ENCODE measurements at regions not wholly inside any gene's neighbourhood (a gene's known extent, or its start where the extent isn't known, plus 50 kb on each side); places are given as distances from the start of the nearest gene placed in this dataset.

GRCh38 chr4:83191026-83191425 is 76.5 kb upstream of the PLAC8 start:
- DNase-seq: no peak
- no peak for ATAC-seq (replicated peaks)
- Mint-ChIP-seq H3K4me1 (ENCODE audit: low read depth in 2 of 2) (peaks cover 8 to 11% of the 10 kb centered on the region in 2 donors), H3K27ac (no peak overlapping the region), H3K36me3 (ENCODE audit: insufficient read depth) (no peaks in the 10 kb centered on the region), H3K27me3 (no peaks in the 10 kb centered on the region), H3K9me3 (no peaks in the 10 kb centered on the region), H3K4me3 (no peak overlapping the region)

GRCh38 chr4:83189631-83190136 is 75.2 kb upstream of the PLAC8 start:
- H3K9me3 Mint-ChIP-seq: no peaks in the 10 kb centered on the region

GRCh38 chr4:83180431-83180968 is 66.0 kb upstream of the PLAC8 start:
- Mint-ChIP-seq H3K9me3 (no peaks in the 10 kb centered on the region), H3K27ac (no peak overlapping the region), H3K4me3 (no peak overlapping the region), H3K36me3 (ENCODE audit: insufficient read depth) (no peaks in the 10 kb centered on the region), H3K4me1 (ENCODE audit: low read depth in 2 of 2) (peaks cover 0 to 6% of the 10 kb centered on the region in 2 donors), H3K27me3 (no peaks in the 10 kb centered on the region)
- ATAC-seq (replicated peaks): no peak
- no peak for DNase-seq

More at GRCh38 chr4:83189631-83190136, 75.2 kb upstream of the PLAC8 start:
- ATAC-seq (replicated peaks) (no peak), DNase-seq (no peak)
- peaks cover 8 to 11% of the 10 kb centered on the region in 2 donors for H3K4me1 Mint-ChIP-seq (ENCODE audit: low read depth in 2 of 2)
- no peaks in the 10 kb centered on the region for H3K36me3 Mint-ChIP-seq (ENCODE audit: insufficient read depth)
- peak overlapping the region; percentile 55 to 57 for H3K27ac Mint-ChIP-seq
- no peak overlapping the region for H3K4me3 Mint-ChIP-seq
- H3K27me3 Mint-ChIP-seq: no peaks in the 10 kb centered on the region

GRCh38 chr4:83179205-83179604 is 64.7 kb upstream of the PLAC8 start:
- no peak for ATAC-seq (replicated peaks)
- H3K4me3 Mint-ChIP-seq: no peak overlapping the region
- H3K27ac Mint-ChIP-seq: no peak overlapping the region
- no peaks in the 10 kb centered on the region for H3K36me3 Mint-ChIP-seq (ENCODE audit: insufficient read depth)
- no peaks in the 10 kb centered on the region for H3K9me3 Mint-ChIP-seq
- no peak for DNase-seq
- H3K4me1 Mint-ChIP-seq (ENCODE audit: low read depth in 2 of 2): peaks cover 4 to 15% of the 10 kb centered on the region in 2 donors
- no peaks in the 10 kb centered on the region for H3K27me3 Mint-ChIP-seq

GRCh38 chr4:83178029-83178428 is 63.5 kb upstream of the PLAC8 start:
- Mint-ChIP-seq H3K4me1 (ENCODE audit: low read depth in 2 of 2) (peaks cover 7 to 20% of the 10 kb centered on the region in 2 donors), H3K4me3 (no peak overlapping the region), H3K27me3 (no peaks in the 10 kb centered on the region), H3K27ac (no peak overlapping the region), H3K9me3 (no peaks in the 10 kb centered on the region), H3K36me3 (ENCODE audit: insufficient read depth) (no peaks in the 10 kb centered on the region)
- no peak for DNase-seq
- ATAC-seq (replicated peaks): no peak

- ATAC-seq (replicated peaks) (no peak), DNase-seq (no peak)
- no peak overlapping the region for H3K27ac Mint-ChIP-seq
- H3K4me1 Mint-ChIP-seq (ENCODE audit: low read depth in 2 of 2): peaks cover 7 to 20% of the 10 kb centered on the region in 2 donors
- H3K9me3 Mint-ChIP-seq: no peaks in the 10 kb centered on the region
- H3K4me3 Mint-ChIP-seq: no peak overlapping the region
- no peaks in the 10 kb centered on the region for H3K27me3 Mint-ChIP-seq
- no peaks in the 10 kb centered on the region for H3K36me3 Mint-ChIP-seq (ENCODE audit: insufficient read depth)
Measured at GRCh38 chr4:83177182-83177581, 62.7 kb upstream of the PLAC8 start.

- no peaks in the 10 kb centered on the region for H3K27me3 Mint-ChIP-seq
- H3K9me3 Mint-ChIP-seq: no peaks in the 10 kb centered on the region
- H3K27ac Mint-ChIP-seq: peak overlapping the region in 1 of 2 donors; percentile 1
- H3K4me1 Mint-ChIP-seq (ENCODE audit: low read depth in 2 of 2): peaks cover 8 to 17% of the 10 kb centered on the region in 2 donors
- no peaks in the 10 kb centered on the region for H3K36me3 Mint-ChIP-seq (ENCODE audit: insufficient read depth)
- no peak overlapping the region for H3K4me3 Mint-ChIP-seq
- no peak for ATAC-seq (replicated peaks)
- DNase-seq: no peak
Measured at GRCh38 chr4:83174844-83175414, 60.4 kb upstream of the PLAC8 start.

- Mint-ChIP-seq H3K27me3 (no peaks in the 10 kb centered on the region), H3K4me1 (ENCODE audit: low read depth in 2 of 2) (peaks cover 8 to 17% of the 10 kb centered on the region in 2 donors), H3K4me3 (no peak overlapping the region), H3K27ac (no peak overlapping the region), H3K36me3 (ENCODE audit: insufficient read depth) (no peaks in the 10 kb centered on the region), H3K9me3 (no peaks in the 10 kb centered on the region)
- DNase-seq: no peak
- ATAC-seq (replicated peaks): no peak
Measured at GRCh38 chr4:83172371-83172770, 57.8 kb upstream of the PLAC8 start.

- DNase-seq (no peak), ATAC-seq (replicated peaks) (no peak)
- no peaks in the 10 kb centered on the region for H3K27me3 Mint-ChIP-seq
- no peaks in the 10 kb centered on the region for H3K36me3 Mint-ChIP-seq (ENCODE audit: insufficient read depth)
- H3K9me3 Mint-ChIP-seq: no peaks in the 10 kb centered on the region
- peaks cover 12 to 25% of the 10 kb centered on the region in 2 donors for H3K4me1 Mint-ChIP-seq (ENCODE audit: low read depth in 2 of 2)
- H3K4me3 Mint-ChIP-seq: no peak overlapping the region
- no peak overlapping the region for H3K27ac Mint-ChIP-seq
Measured at GRCh38 chr4:83171436-83172039, 57.0 kb upstream of the PLAC8 start.

GRCh38 chr4:83170952-83171399 is 56.4 kb upstream of the PLAC8 start:
- H3K27ac Mint-ChIP-seq: peak overlapping the region in 1 of 2 donors; percentile 28
- H3K9me3 Mint-ChIP-seq: no peaks in the 10 kb centered on the region
- H3K4me1 Mint-ChIP-seq (ENCODE audit: low read depth in 2 of 2): peaks cover 13 to 31% of the 10 kb centered on the region in 2 donors
- DNase-seq: no peak
- no peaks in the 10 kb centered on the region for H3K27me3 Mint-ChIP-seq
- no peak overlapping the region for H3K4me3 Mint-ChIP-seq
- no peak for ATAC-seq (replicated peaks)
- no peaks in the 10 kb centered on the region for H3K36me3 Mint-ChIP-seq (ENCODE audit: insufficient read depth)
